ENCODE measurements at regions not wholly inside any gene's neighbourhood (a gene's known extent, or its start where the extent isn't known, plus 50 kb on each side); places are given as distances from the start of the nearest gene placed in this dataset.

DNA sequence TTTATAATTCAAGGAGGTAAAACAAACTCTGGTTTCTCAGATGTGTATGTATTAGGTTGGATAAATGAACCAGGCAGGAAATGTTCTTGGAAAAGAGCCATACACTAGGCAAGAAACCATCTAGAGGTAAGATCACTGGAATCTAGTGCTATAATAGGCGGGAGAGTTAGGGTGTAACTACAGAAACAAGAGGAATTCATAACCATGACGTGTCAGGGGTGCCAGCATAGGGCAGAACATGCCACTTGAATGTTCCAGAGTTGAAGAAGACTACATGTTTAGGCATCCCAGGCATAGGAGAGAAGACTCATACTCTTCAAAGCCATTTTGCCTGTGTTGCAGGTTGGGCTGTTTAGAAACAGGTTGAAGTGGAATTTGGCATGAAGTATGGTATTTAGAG lies 198.7 kb downstream of the CCNG2 start:
- BruUV-seq (replicated peaks), result no TSS peak
- Histone ChIP-seq H3K4me3 (replicated peaks in 1 of 3; ENCODE audit: insufficient read depth in 1 of 3, low read depth in 2 of 3, low read length in 3 of 3) (no peak overlapping the region), H3K27me3 (ENCODE audit: control insufficient read depth in 1 of 2, insufficient read depth in 2 of 2, low read length in 2 of 2) (no peaks in the 10 kb centered on the region; a peak in 1 of 5 replicates), H3K4me2 (ENCODE audit: low read depth, low read length) (no peak overlapping the region), H3K36me3 (replicated peaks in 1 of 2; ENCODE audit: control insufficient read depth in 1 of 2, insufficient read depth in 2 of 2, low read length in 2 of 2) (no peaks in the 10 kb centered on the region), H3K79me2 (ENCODE audit: insufficient read depth, low read length) (no peaks in the 10 kb centered on the region), H3K9ac (ENCODE audit: insufficient read depth, low read depth, low read length) (no peak overlapping the region), H2AFZ (ENCODE audit: low read length) (no peak overlapping the region), H3K4me1 (ENCODE audit: insufficient read depth, low read length) (no peaks in the 10 kb centered on the region), H4K20me1 (ENCODE audit: insufficient read depth, low read length) (no peaks in the 10 kb centered on the region), H3K9me3 (ENCODE audit: low read length) (no peaks in the 10 kb centered on the region), H3K27ac (ENCODE audit: extremely low read length, insufficient read depth, low read length) (no peak overlapping the region)
- intact Hi-C loops (cut with micrococcal nuclease; ENCODE audit: unreplicated experiment) (no loop called here), in situ Hi-C loops (cut with HindIII; ENCODE audit: extremely low pct_ligation_motif_present, low pct_unique_long_range_greater_than_20kb) (loop anchor here (5.0 kb wide), 1 partner anchor 113 kb away; no protein-coding TSS in a partner anchor)
- WGBS (ENCODE audit: low lambda C conversion rate), result 23% methylated on average over 2 of the region's 2 CpGs
- ATAC-seq (no peak), DNase-seq (ENCODE audit: low spot score) (no peak), FAIRE-seq (no peak)
- no peak for TF ChIP-seq ZC3H4 (CRISPR knock-in tag; IDR thresholded peaks at IDR 0.05; ENCODE audit: borderline replicate concordance)
- TF ChIP-seq ZBTB1 (CRISPR knock-in tag; IDR thresholded peaks at IDR 0.05; ENCODE audit: borderline replicate concordance), result no peak
- no peak for TF ChIP-seq MYNN (CRISPR knock-in tag; IDR thresholded peaks at IDR 0.05; ENCODE audit: low read depth)
- no peak for TF ChIP-seq ZNF816 (CRISPR knock-in tag; IDR thresholded peaks at IDR 0.05; ENCODE audit: borderline replicate concordance)
- TF ChIP-seq STAT6 (CRISPR knock-in tag; IDR thresholded peaks at IDR 0.05; ENCODE audit: borderline replicate concordance), result no peak
- TF ChIP-seq ZNF17 (CRISPR knock-in tag; IDR thresholded peaks at IDR 0.05), result no peak
- ChIA-PET CTCF (ENCODE audit: low intra/inter-chr PET ratio, low total read pairs) (no interaction called here), POLR2A (no interaction called here)

Measured in HepG2 (cell line).